Activated CD8-positive, alpha-beta memory T cell treated with anti-CD3 and anti-CD28 coated beads, Interleukin-2, amount 10 ng/mL, durations not matched to agents 7 days and 5 days (primary cell): ENCODE measurements at regions not wholly inside any gene's neighbourhood (a gene's known extent, or its start where the extent isn't known, plus 50 kb on each side); places are given as distances from the start of the nearest gene placed in this dataset.

ENCODE experiments used
- ATAC-seq: fragments of 150-1000 bp; cut with Tn5 transposase; one replicate; pipeline ENCODE4 v1.10.0; 2021; ENCODE audit warnings: moderate library complexity
- CTCF ChIA-PET: fragments of 350-600 bp; sonication (Branson Sonifier 250); formaldehyde crosslinking; loops from one replicate; lab custom pipeline; 2021; ENCODE audit warnings: antibody characterized with exemption; lab: Charles Lee
- DNase-seq: peaks from one replicate; pipeline ENCODE4 v3.0.0-alpha.2; 2020
- H3K27ac Mint-ChIP-seq: one replicate; pipeline ENCODE4 v1.8.0; 2021; ENCODE audit warnings: mild to moderate bottlenecking, mixed read lengths
- H3K27me3 Mint-ChIP-seq: one replicate; pipeline ENCODE4 v1.8.0; 2021; ENCODE audit warnings: mixed read lengths
- H3K36me3 Mint-ChIP-seq: one replicate; pipeline ENCODE4 v1.8.0; 2021; ENCODE audit warnings: mild to moderate bottlenecking, mixed read lengths
- H3K4me1 Mint-ChIP-seq: one replicate; pipeline ENCODE4 v1.8.0; 2021; ENCODE audit warnings: mixed read lengths
- H3K4me3 Mint-ChIP-seq: one replicate; pipeline ENCODE4 v1.8.0; 2021; ENCODE audit warnings: mild to moderate bottlenecking, moderate library complexity, mixed read lengths
- H3K9me3 Mint-ChIP-seq: one replicate; pipeline ENCODE4 v1.8.0; 2022; ENCODE audit warnings: low read depth, mixed read lengths

DNA sequence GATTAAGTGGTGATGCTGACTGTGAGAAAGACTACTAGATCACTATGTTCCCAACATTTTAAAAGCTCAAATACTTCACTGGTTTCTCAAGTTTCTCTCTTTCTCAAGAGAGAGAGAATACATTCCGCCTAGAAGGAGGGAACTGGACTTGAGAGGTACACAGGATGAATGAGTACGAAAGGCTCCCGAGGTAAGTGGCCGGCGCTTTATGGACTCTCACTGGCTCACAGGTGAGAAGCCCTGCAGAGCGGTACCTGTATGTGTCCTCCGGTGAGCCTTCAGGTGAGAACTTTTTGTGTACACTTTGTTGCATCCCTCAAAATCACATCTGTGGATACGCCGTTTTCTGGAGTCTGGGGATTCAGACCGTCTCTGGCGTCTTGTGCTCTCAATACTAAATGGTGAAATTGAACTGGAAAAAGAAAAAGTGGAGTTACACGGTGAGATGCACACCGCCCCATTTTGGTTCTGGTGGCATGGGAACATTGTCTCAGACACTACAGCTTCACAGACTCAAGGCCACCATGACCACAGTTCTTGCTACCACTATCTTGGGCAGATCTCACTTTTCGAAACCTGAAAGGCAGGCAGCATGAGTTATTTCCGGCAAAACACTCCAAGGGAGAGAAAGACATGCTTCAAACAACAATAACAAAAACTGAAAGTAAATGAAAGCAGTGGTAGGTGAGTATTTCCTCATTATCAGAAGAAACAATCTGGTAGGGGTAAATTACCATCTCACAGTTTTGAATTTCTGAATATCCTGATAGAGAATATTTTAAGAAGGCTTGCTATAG is 418.9 kb downstream of the KLF12 start:
- Mint-ChIP-seq H3K4me3 (peak overlapping the region; percentile 59), H3K4me1 (peaks cover 43% of the 10 kb centered on the region), H3K27me3 (no peaks in the 10 kb centered on the region), H3K9me3 (no peaks in the 10 kb centered on the region), H3K27ac (peak overlapping the region; percentile 81), H3K36me3 (peaks cover 24% of the 10 kb centered on the region)
- CTCF ChIA-PET, result interaction anchor here (1.2 kb wide), 1 partner anchor 12 kb away, joined by 3 read pairs; no protein-coding TSS in a partner anchor
- peak; percentile 88 for DNase-seq
- peak; percentile 93 for ATAC-seq

DNA sequence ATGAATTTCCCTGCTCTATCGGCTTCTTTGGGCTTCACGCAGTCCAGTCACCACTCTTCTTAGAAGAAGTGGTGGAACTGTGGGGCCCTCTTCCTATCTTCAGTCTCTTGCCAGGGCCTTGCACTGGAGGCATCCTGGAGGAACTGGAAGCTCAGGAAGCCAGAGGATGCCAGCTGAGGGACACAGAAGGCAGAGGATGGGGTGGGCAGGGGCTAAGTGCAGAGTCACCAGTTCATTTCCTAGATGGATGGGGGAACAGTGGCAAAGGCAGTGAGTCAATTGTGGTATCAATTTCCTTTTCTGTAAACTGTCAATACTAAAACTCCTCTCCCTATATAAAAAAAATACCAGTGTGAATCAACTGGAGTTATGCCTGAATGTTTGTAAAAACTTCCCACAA is 419.7 kb downstream of the KLF12 start:
- no peak for ATAC-seq
- Mint-ChIP-seq H3K4me3 (no peak overlapping the region), H3K36me3 (peaks cover 24% of the 10 kb centered on the region), H3K9me3 (no peaks in the 10 kb centered on the region), H3K27me3 (no peaks in the 10 kb centered on the region), H3K27ac (peak overlapping the region; percentile 52), H3K4me1 (peaks cover 43% of the 10 kb centered on the region)
- CTCF ChIA-PET, result interaction anchor here (1.2 kb wide), 1 partner anchor 12 kb away, joined by 3 read pairs; no protein-coding TSS in a partner anchor
- DNase-seq, result no peak

DNA sequence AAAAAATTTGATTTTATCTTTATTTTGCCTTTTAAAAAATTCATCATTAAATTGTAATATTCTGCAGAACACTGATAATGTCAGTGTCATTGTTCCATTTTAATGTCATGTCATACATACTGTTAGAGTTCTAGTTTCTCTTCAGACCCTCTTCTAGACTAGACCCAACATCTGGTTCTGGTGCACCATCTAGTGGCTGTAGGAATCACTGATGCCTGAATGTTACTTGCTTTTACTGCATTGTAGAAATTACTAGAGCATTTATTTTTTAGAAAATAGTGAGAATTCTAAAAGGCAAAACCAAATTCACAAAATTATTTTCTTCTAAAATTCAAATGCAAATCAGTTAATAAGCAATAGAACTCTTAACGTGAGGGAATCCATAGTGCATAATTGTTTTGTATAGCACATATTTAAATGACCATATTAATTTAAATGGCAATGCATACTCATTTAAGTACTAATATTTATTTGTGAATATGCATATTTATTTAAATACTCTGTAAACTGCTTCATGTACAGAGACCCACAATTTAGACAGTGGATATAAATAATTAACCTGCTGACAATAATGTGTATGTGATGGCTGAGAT is 425.7 kb downstream of the KLF12 start:
- DNase-seq (peak; percentile 72), ATAC-seq (peak; percentile 87)
- Mint-ChIP-seq H3K36me3 (peaks cover 17% of the 10 kb centered on the region), H3K27me3 (no peaks in the 10 kb centered on the region), H3K27ac (no peak overlapping the region), H3K4me1 (peaks cover 4% of the 10 kb centered on the region), H3K9me3 (no peaks in the 10 kb centered on the region), H3K4me3 (no peak overlapping the region)
- CTCF ChIA-PET, result no interaction called here

DNA sequence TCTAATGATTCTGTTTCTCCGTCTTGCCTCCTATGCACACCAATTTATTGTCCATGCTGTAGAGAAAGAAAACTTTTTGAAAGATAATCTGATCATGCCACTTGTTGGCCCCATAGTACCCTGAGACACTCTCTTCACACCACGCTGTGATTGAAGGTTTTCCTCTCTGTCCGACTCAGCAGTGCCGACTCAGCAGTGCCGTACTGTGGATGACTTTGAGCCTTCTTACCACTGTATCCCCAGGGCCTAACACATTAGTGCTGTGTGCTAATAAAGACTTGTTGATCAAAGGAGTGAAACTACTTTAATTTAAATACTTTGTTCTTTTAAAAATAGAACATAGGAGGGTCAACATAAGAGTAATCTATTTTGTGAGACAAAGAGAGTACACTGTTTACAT is 429.6 kb downstream of the KLF12 start:
- peaks cover 8% of the 10 kb centered on the region for H3K36me3 Mint-ChIP-seq
- ATAC-seq, result no peak
- H3K9me3 Mint-ChIP-seq, result no peaks in the 10 kb centered on the region
- H3K4me1 Mint-ChIP-seq, result peaks cover 18% of the 10 kb centered on the region
- H3K27me3 Mint-ChIP-seq, result no peaks in the 10 kb centered on the region
- no peak for DNase-seq
- no peak overlapping the region for H3K4me3 Mint-ChIP-seq
- CTCF ChIA-PET, result no interaction called here
- no peak overlapping the region for H3K27ac Mint-ChIP-seq

DNA sequence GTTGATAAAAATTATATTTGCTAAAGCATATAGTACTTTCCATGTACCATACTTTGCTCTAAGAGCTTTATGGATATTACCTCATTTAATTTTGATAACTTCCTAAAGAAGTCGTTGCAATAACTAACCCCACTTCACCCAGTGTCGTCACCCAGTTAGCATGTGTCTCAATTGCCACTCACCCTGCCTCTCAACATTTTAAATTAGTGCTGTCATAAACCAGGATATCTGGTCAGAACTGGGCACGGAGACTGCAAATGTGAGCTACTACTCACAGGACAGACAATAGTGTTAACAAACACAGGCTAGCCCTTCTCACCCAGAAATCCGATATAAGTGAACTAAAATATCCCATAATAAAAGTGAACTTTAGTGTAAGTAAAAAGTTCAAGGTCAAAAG is 430.6 kb downstream of the KLF12 start:
- CTCF ChIA-PET, result no interaction called here
- H3K27me3 Mint-ChIP-seq, result no peaks in the 10 kb centered on the region
- H3K4me1 Mint-ChIP-seq, result peaks cover 25% of the 10 kb centered on the region
- ATAC-seq (no peak), DNase-seq (no peak)
- peaks cover 11% of the 10 kb centered on the region for H3K36me3 Mint-ChIP-seq
- H3K27ac Mint-ChIP-seq, result no peak overlapping the region
- no peak overlapping the region for H3K4me3 Mint-ChIP-seq
- no peaks in the 10 kb centered on the region for H3K9me3 Mint-ChIP-seq

DNA sequence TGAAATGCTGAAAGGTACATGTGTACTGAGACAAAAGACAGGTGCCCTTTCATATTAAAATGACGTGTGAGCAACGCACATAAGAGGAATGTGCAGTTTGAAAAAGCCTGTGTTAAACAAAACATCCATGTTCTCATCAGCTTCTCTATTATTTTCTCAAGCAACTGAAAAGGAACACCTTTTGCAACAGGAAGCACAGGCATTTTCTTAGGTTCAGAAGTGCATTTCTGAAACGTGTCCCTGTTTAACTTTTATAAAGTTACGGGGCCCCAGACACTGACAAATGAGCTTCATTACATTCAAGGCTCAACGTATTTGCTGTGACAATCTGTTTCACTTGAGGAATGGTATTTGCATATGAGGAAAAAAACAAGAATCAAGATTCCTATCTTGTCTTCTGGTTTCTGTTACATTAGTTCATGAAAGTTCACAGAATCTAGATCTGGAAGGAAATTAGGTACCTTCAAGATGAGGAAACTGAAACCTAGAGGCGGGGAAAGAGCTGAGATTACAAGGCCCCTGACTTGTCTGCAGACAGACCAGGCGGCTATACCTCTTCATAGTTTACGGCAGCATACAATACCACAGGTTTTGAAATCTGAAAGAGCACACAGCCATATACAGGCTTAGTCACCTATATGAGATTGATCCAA is 431.7 kb downstream of the KLF12 start:
- Mint-ChIP-seq H3K4me3 (peak overlapping the region; percentile 52), H3K36me3 (peaks cover 13% of the 10 kb centered on the region), H3K9me3 (no peaks in the 10 kb centered on the region), H3K27me3 (no peaks in the 10 kb centered on the region), H3K4me1 (peaks cover 28% of the 10 kb centered on the region), H3K27ac (peak overlapping the region; percentile 86)
- ATAC-seq (peak; percentile 92), DNase-seq (peak; percentile 60)
- CTCF ChIA-PET, result interaction anchor here (1.0 to 1.2 kb wide), 3 partner anchors 12 to 862 kb away, joined by 3 to 4 read pairs (median 3); no protein-coding TSS in a partner anchor

DNA sequence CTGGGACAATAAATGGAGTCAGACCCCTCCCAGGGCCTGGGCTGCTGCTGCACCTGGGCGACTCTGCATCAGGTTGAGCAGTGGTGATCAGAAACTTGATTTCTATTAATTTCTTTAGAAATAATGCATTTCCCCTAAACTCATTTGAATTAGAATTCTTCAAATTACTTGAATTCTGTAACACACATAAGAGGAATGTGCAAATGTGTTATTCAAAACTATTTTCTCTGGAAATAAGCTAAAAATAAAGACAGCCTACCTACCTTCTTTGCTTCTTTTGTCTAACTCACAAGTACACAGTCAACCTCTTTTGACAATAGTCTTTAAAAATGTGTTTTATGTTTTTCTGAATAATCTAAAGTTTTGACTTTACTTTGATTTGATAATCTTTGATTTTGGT is 433.0 kb downstream of the KLF12 start:
- Mint-ChIP-seq H3K27me3 (no peaks in the 10 kb centered on the region), H3K27ac (no peak overlapping the region), H3K9me3 (no peaks in the 10 kb centered on the region), H3K36me3 (peaks cover 21% of the 10 kb centered on the region), H3K4me3 (no peak overlapping the region), H3K4me1 (peaks cover 37% of the 10 kb centered on the region)
- DNase-seq (no peak), ATAC-seq (no peak)
- CTCF ChIA-PET, result interaction anchor here (1.0 kb wide), 1 partner anchor 75 kb away, joined by 3 read pairs; no protein-coding TSS in a partner anchor

DNA sequence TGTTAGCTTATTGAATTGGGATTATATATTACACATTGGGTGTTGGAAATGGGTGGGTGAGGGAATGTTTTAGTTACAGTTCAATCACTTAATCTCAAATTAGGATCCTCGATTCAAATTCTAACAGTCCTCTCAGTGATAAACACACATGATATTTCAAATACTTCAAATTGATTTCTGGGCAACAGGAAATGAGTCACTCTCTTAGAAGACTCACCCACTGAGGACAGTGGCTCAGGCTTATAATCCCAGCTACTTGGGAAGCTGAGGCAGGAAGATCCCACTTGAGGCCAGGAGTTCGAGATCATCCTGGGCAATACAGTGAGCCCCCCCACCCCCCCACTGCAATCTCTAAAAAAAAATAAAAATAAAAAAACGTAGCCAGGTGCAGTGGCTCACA is 435.3 kb downstream of the KLF12 start:
- H3K27me3 Mint-ChIP-seq, result no peaks in the 10 kb centered on the region
- ATAC-seq (no peak), DNase-seq (no peak)
- H3K9me3 Mint-ChIP-seq, result no peaks in the 10 kb centered on the region
- CTCF ChIA-PET, result no interaction called here
- no peak overlapping the region for H3K27ac Mint-ChIP-seq
- H3K4me3 Mint-ChIP-seq, result no peak overlapping the region
- H3K36me3 Mint-ChIP-seq, result peaks cover 19% of the 10 kb centered on the region
- H3K4me1 Mint-ChIP-seq, result peaks cover 35% of the 10 kb centered on the region

DNA sequence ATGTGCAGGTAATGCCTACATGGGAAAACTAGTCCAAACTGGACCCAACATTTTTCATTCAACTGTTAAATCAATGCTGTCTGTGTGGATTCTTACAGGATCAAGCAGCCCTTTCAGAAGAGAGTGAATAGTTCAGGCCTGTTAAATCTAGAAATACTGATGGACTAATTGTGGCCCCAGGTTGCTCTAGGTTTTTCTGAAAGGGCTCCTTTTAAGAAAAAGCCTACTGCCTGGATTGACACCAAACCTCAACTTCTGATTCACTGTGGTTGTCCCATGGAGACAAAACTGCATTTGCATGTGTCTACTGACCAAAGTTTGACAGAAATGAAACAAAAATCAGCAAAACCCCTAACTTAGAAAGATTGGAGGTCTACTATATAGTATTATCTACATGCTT is 437.0 kb downstream of the KLF12 start:
- no peak for DNase-seq
- CTCF ChIA-PET, result interaction anchor here (0.9 kb wide), 1 partner anchor 14 kb away, joined by 3 read pairs; no protein-coding TSS in a partner anchor
- Mint-ChIP-seq H3K27ac (no peak overlapping the region), H3K4me3 (no peak overlapping the region), H3K36me3 (peaks cover 18% of the 10 kb centered on the region), H3K4me1 (peaks cover 23% of the 10 kb centered on the region), H3K27me3 (no peaks in the 10 kb centered on the region), H3K9me3 (no peaks in the 10 kb centered on the region)
- no peak for ATAC-seq

DNA sequence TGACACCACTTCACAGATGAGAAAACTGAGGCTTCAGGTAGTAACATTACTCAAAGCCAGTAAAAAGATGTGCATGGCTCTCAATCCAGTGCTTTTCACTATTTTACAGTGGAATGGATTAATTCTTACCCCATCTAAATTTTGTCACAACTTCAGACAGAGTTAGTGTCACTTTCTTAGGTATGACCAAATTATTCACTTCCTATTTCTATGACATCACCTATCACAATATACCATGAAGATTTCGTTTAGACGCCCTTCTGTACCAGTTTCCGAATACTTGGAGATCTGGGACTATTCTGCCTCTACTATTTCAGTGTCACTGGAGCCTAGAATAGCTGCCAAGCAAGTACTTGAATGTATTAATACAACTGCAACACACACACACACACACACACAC is 437.5 kb downstream of the KLF12 start:
- no peak overlapping the region for H3K4me3 Mint-ChIP-seq
- CTCF ChIA-PET, result no interaction called here
- no peak for DNase-seq
- peaks cover 18% of the 10 kb centered on the region for H3K36me3 Mint-ChIP-seq
- peaks cover 21% of the 10 kb centered on the region for H3K4me1 Mint-ChIP-seq
- no peaks in the 10 kb centered on the region for H3K9me3 Mint-ChIP-seq
- ATAC-seq, result no peak
- H3K27ac Mint-ChIP-seq, result no peak overlapping the region
- no peaks in the 10 kb centered on the region for H3K27me3 Mint-ChIP-seq

DNA sequence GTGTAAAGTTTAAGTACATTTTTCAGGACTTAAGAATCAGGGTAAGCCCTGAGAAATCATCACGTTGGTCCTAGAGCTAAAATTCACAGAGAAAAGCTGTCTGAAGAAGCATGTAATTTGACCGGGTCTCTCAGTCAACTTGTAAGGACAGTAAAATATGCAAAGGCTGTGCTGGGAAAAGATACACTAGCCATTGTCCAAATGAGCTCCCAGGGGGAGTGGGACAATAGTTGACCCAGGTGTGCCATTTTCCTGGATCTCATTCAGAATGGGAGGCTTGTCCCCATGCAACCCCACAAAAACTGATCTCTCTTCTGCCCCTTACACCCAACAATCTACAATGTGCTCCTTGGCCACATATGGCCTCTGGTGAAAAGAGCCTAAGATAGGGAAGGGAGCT is 437.9 kb downstream of the KLF12 start:
- DNase-seq, result no peak
- Mint-ChIP-seq H3K27me3 (no peaks in the 10 kb centered on the region), H3K36me3 (peaks cover 18% of the 10 kb centered on the region), H3K9me3 (no peaks in the 10 kb centered on the region), H3K4me1 (peaks cover 20% of the 10 kb centered on the region), H3K4me3 (no peak overlapping the region), H3K27ac (no peak overlapping the region)
- CTCF ChIA-PET, result no interaction called here
- ATAC-seq, result no peak

DNA sequence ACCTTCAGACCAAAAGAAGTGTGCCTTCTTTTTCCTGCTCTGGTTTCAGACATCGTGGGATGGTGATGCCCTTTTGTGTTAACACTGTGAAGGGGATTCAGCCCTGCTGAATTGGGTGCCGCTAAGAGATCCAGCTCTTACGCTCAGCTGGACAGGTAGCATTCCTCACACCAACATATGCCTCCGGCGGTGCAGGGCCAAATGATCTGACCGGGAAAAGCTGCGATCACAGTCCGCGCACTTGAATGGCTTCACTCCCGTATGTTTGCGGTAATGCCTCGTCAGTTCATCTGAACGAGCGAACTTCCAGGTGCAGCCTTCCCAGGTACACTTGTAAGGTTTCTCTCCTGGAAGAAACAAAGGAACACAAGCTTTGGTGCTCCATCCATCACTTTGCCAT is 438.9 kb downstream of the KLF12 start:
- no peak for DNase-seq
- Mint-ChIP-seq H3K9me3 (no peaks in the 10 kb centered on the region), H3K4me1 (peaks cover 20% of the 10 kb centered on the region), H3K27ac (no peak overlapping the region), H3K4me3 (no peak overlapping the region), H3K27me3 (no peaks in the 10 kb centered on the region), H3K36me3 (peaks cover 18% of the 10 kb centered on the region)
- CTCF ChIA-PET, result no interaction called here
- ATAC-seq, result no peak

DNA sequence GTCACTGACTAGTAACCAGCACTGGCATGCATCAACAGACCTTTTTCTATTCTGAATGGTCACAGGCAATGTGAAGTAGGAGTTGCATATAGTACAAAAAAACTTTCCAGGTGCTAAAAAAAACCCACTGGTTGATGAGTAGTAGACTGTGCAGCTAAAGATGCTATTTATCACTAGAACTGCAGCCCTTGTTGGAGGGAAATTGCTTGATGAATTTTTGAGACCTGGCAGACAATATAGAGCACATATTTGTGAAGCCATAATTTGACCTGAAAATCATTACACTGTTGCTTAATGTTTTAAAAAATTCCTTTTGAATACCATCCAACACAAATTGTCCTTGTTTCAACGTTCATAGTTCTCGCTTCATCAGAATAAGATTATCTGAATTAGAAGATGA is 441.0 kb downstream of the KLF12 start:
- H3K4me3 Mint-ChIP-seq, result no peak overlapping the region
- no peaks in the 10 kb centered on the region for H3K27me3 Mint-ChIP-seq
- no peak overlapping the region for H3K27ac Mint-ChIP-seq
- CTCF ChIA-PET, result no interaction called here
- DNase-seq, result no peak
- peaks cover 12% of the 10 kb centered on the region for H3K4me1 Mint-ChIP-seq
- ATAC-seq, result no peak
- peaks cover 19% of the 10 kb centered on the region for H3K36me3 Mint-ChIP-seq
- no peaks in the 10 kb centered on the region for H3K9me3 Mint-ChIP-seq
